Tongue (tissue), 1 donor: ENCODE measurements at regions not wholly inside any gene's neighbourhood (a gene's known extent, or its start where the extent isn't known, plus 50 kb on each side); places are given as distances from the start of the nearest gene placed in this dataset.
"Not testable (repeated sequence)": the region's sequence is repeated elsewhere in the genome, so short reads cannot be mapped to it uniquely, and the experiment has no call there.

Experiments
- DNase-seq: peaks from one replicate; pipeline ENCODE4 v3.0.0-alpha.2; 2015

- DNase-seq = no peak
Observed at GRCh38 chr5:20370061-20370460, 382.1 kb upstream of the CDH18 start.

GRCh38 chr5:20369518-20369885, 381.5 kb upstream of the CDH18 start:
- no peak for DNase-seq

- no peak for DNase-seq
Observed at GRCh38 chr5:20368571-20369517, 380.8 kb upstream of the CDH18 start.

GRCh38 chr5:20367178-20367577, 379.2 kb upstream of the CDH18 start:
- DNase-seq = no peak

GRCh38 chr5:20360263-20360662, 372.3 kb upstream of the CDH18 start:
- peak; percentile 86 for DNase-seq

- no peak for DNase-seq
Observed at GRCh38 chr5:20359377-20359776, 371.4 kb upstream of the CDH18 start.

- no peak for DNase-seq
Observed at GRCh38 chr5:20353499-20353898, 365.5 kb upstream of the CDH18 start.

- no peak for DNase-seq
Observed at GRCh38 chr5:20351849-20352248, 363.8 kb upstream of the CDH18 start.

GRCh38 chr5:20348321-20348720, 360.3 kb upstream of the CDH18 start:
- no peak for DNase-seq

- no peak for DNase-seq
Observed at GRCh38 chr5:20347334-20347733, 359.3 kb upstream of the CDH18 start.

- DNase-seq = no peak
Observed at GRCh38 chr5:20340126-20340525, 352.1 kb upstream of the CDH18 start.

GRCh38 chr5:20335978-20336377, 348.0 kb upstream of the CDH18 start:
- DNase-seq = no peak

- DNase-seq = no peak
Observed at GRCh38 chr5:20331826-20332225, 343.8 kb upstream of the CDH18 start.

- no peak for DNase-seq
Observed at GRCh38 chr5:20323323-20323722, 335.3 kb upstream of the CDH18 start.

- DNase-seq = no peak
Observed at GRCh38 chr5:20307391-20307790, 319.4 kb upstream of the CDH18 start.

GRCh38 chr5:20305463-20305862, 317.5 kb upstream of the CDH18 start:
- DNase-seq = no peak

GRCh38 chr5:20304570-20304969, 316.6 kb upstream of the CDH18 start:
- not testable (repeated sequence) for DNase-seq

GRCh38 chr5:20300110-20300509, 312.1 kb upstream of the CDH18 start:
- no peak for DNase-seq

GRCh38 chr5:20294696-20295095, 306.7 kb upstream of the CDH18 start:
- no peak for DNase-seq

- DNase-seq = no peak
Observed at GRCh38 chr5:20291766-20292165, 303.8 kb upstream of the CDH18 start.

- no peak for DNase-seq
Observed at GRCh38 chr5:20287640-20288039, 299.6 kb upstream of the CDH18 start.

GRCh38 chr5:20286512-20286911, 298.5 kb upstream of the CDH18 start:
- DNase-seq = no peak

- DNase-seq = no peak
Observed at GRCh38 chr5:20276959-20277263, 288.9 kb upstream of the CDH18 start.
